OCI-LY7 (cell line): ENCODE measurements at regions not wholly inside any gene's neighbourhood (a gene's known extent, or its start where the extent isn't known, plus 50 kb on each side); places are given as distances from the start of the nearest gene placed in this dataset.

Experiments used
- BruUV-seq: library from RNA; stranded (reverse); fragments of 400-500 nt; replicated peaks from 2 replicates; lab custom pipeline; 2021; lab: Mats Ljungman, UMichigan
- CTCF ChIA-PET: fragments of 300-600 bp; sonication (Branson Sonifier 250); formaldehyde crosslinking; loops from one replicate; lab custom pipeline; 2022; ENCODE audit warnings: antibody characterized with exemption; ENCODE audit not compliant: unreplicated experiment; lab: Charles Lee
- POLR2A ChIA-PET: fragments of 300-600 bp; sonication (Branson Sonifier 250); formaldehyde crosslinking; loops from one replicate; lab custom pipeline; 2022; ENCODE audit warnings: antibody characterized with exemption; lab: Charles Lee
- DNase-seq: peaks from one replicate; pipeline ENCODE4 v3.0.0-alpha.2; 2015; ENCODE audit warnings: low spot score
- H2AFZ ChIP-seq: fragments of 200-600 bp; sonication (generic), shearing (Covaris generic); 2 replicates; pipeline ENCODE4 v1.6.1; 2014; ENCODE audit warnings: mild to moderate bottlenecking, antibody characterized with exemption, low read length, moderate library complexity
- H3K27ac ChIP-seq: fragments of 200-600 bp; sonication (generic); 2 replicates; pipeline ENCODE4 v1.5.1; 2014; ENCODE audit warnings: mixed run types, low read depth, mild to moderate bottlenecking, moderate library complexity, low read length, inconsistent platforms; ENCODE audit not compliant: poor library complexity, severe bottlenecking
- H3K36me3 ChIP-seq: fragments of 200-600 bp; sonication (generic); 2 replicates; pipeline ENCODE4 v1.6.1; 2014; ENCODE audit warnings: mild to moderate bottlenecking, antibody characterized with exemption, low read length, moderate library complexity, mixed read lengths; ENCODE audit not compliant: insufficient read depth
- H3K4me1 ChIP-seq: fragments of 200-600 bp; sonication (generic); 2 replicates; pipeline ENCODE4 v1.5.1; 2014; ENCODE audit warnings: mild to moderate bottlenecking, low read length; ENCODE audit not compliant: insufficient read depth, poor library complexity, severe bottlenecking
- H3K4me2 ChIP-seq: fragments of 200-600 bp; sonication (generic); 2 replicates; pipeline ENCODE4 v1.6.1; 2014; ENCODE audit warnings: mild to moderate bottlenecking, low read length
- H3K4me3 ChIP-seq: fragments of 200-600 bp; sonication (generic); 2 replicates; pipeline ENCODE4 v1.5.1; 2014; ENCODE audit warnings: mild to moderate bottlenecking, low read depth, low read length; ENCODE audit not compliant: poor library complexity, severe bottlenecking
- H3K79me2 ChIP-seq: fragments of 200-600 bp; sonication (generic); 2 replicates; pipeline ENCODE4 v1.6.1; 2016; ENCODE audit warnings: low read depth, mild to moderate bottlenecking, low read length, moderate library complexity, mixed read lengths; ENCODE audit not compliant: insufficient read depth
- H3K9me2 ChIP-seq: fragments of 200-600 bp; sonication (generic); 2 replicates; pipeline ENCODE4 v1.6.1; 2016; ENCODE audit warnings: mild to moderate bottlenecking, low read length, mixed read lengths; ENCODE audit not compliant: insufficient read depth
- H3K9me3 ChIP-seq: fragments of 200-600 bp; sonication (generic); 2 replicates; pipeline ENCODE4 v1.6.1; 2014; ENCODE audit warnings: mild to moderate bottlenecking, mixed run types, low read length, mixed read lengths
- H4K20me1 ChIP-seq: fragments of 200-600 bp; sonication (generic); 2 replicates; pipeline ENCODE4 v1.6.1; 2014; ENCODE audit warnings: mild to moderate bottlenecking, antibody characterized with exemption, low read length, moderate library complexity, mixed read lengths; ENCODE audit not compliant: insufficient read depth
- EZH2phosphoT487 ChIP-seq: fragments of 200-600 bp; sonication (generic); IDR thresholded peaks from 2 replicates; pipeline ENCODE4 v1.6.1; 2018; ENCODE audit warnings: low read depth, borderline replicate concordance, mild to moderate bottlenecking, mixed run types, antibody characterized with exemption, low read length, moderate library complexity, mixed read lengths
- intact Hi-C: fragments of 100-400 bp; cut with micrococcal nuclease; formaldehyde crosslinking; loops from one replicate; pipeline ENCODE4 v1.10.0; 2022; ENCODE audit not compliant: unreplicated experiment
- TF ChIP-seq, protein P1 (sequence below): fragments of 200-600 bp; sonication (generic); conservative IDR thresholded peaks from 2 replicates; pipeline ENCODE4 v1.5.1; 2014; ENCODE audit warnings: mild to moderate bottlenecking, antibody characterized with exemption, low read length, moderate library complexity, mixed read lengths

DNA sequence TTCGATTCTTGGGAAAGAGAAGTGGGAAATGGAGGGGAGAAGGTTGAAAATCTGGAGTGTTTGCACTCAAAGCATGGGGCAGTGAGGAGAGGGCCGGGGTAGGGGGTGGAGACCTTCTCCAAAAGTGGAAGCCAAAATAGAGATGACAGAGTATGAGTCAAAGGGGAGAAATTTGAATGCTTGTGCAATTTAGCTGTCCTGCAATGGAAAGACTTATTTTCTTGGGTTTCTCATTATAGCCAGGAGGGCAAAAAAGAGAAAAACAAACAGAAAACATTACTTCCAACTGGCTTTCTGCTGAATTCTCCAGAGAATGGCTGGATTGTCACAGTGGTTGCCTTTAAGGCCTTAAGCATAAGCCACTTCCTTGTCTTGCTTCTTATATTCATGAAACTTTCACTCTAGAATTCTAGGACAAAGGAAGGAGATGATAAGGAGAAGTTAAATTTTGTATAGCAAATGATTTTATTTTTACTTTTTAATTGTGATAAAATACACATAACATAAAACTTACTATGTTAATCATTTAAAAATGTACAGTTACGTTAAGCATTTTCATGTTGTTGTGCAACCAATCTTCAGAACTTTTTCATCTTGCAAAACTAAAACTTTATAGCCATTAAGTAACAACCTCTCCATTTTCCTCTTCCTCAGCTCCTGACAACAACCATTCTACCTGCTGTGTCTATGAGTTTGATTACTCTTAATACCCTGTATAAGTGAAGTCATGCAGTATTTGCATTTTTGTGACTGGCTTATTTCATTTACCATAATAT, 100.2 kb downstream of the GPR85 start:
- no peak for DNase-seq
- H3K4me3 ChIP-seq = no peak overlapping the region
- TF ChIP-seq, protein P1, sequence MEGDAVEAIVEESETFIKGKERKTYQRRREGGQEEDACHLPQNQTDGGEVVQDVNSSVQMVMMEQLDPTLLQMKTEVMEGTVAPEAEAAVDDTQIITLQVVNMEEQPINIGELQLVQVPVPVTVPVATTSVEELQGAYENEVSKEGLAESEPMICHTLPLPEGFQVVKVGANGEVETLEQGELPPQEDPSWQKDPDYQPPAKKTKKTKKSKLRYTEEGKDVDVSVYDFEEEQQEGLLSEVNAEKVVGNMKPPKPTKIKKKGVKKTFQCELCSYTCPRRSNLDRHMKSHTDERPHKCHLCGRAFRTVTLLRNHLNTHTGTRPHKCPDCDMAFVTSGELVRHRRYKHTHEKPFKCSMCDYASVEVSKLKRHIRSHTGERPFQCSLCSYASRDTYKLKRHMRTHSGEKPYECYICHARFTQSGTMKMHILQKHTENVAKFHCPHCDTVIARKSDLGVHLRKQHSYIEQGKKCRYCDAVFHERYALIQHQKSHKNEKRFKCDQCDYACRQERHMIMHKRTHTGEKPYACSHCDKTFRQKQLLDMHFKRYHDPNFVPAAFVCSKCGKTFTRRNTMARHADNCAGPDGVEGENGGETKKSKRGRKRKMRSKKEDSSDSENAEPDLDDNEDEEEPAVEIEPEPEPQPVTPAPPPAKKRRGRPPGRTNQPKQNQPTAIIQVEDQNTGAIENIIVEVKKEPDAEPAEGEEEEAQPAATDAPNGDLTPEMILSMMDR = no peak
- no peak for TF ChIP-seq EZH2phosphoT487
- CTCF ChIA-PET = no interaction called here
- POLR2A ChIA-PET = interaction anchor here (0.8 to 2.9 kb wide), 5 partner anchors 12 to 154 kb away, joined by 3 to 13 read pairs (median 5); a partner anchor contains a TSS
- H3K4me1 ChIP-seq = peaks cover 42% of the 10 kb centered on the region
- no peaks in the 10 kb centered on the region for H3K9me2 ChIP-seq
- intact Hi-C loops = loop anchor here (5.0 kb wide), 1 partner anchor 156 kb away; no protein-coding TSS in a partner anchor
- no peaks in the 10 kb centered on the region for H4K20me1 ChIP-seq
- no peaks in the 10 kb centered on the region for H3K79me2 ChIP-seq
- no TSS peak for BruUV-seq
- H3K9me3 ChIP-seq = no peaks in the 10 kb centered on the region
- no peak overlapping the region for H3K27ac ChIP-seq
- H3K4me2 ChIP-seq = peak overlapping the region; percentile 46
- peak overlapping the region; percentile 88; the same call in 1 of the 2 replicates for H2AFZ ChIP-seq
- H3K36me3 ChIP-seq = no peaks in the 10 kb centered on the region

DNA sequence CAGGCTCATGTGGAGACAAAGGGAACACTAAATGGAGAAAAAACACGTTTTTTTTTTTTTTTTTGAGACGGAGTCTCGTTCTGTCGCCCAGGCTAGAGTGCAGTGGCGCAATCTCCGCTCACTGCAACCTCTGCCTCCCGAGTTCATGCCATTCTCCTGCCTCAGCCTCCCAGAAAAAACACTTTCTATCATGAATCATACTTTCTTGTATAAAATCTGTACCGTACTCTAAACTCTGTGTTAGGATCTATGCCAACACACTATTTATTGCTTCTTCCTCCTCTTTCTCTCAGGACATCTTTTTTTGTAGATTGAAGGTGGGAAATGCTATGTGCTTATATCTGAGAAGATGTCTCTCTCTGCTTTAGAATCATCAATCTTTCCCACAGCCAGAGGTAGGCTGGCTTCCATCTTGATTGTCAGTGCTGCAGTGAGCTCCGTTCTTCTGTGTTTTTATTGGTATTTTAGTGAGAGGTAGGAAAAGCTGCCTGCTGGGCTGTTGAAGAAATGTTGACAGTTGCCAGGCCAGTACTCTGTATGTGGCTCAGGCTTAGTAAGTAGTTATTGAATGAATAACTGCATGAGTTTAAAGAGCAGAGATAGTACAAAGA, 101.1 kb downstream of the GPR85 start:
- DNase-seq = no peak
- Histone ChIP-seq H3K4me2 (peak overlapping the region; percentile 46), H3K36me3 (no peaks in the 10 kb centered on the region), H3K9me2 (no peaks in the 10 kb centered on the region), H3K4me1 (peaks cover 42% of the 10 kb centered on the region), H3K79me2 (no peaks in the 10 kb centered on the region), H3K27ac (no peak overlapping the region), H3K4me3 (no peak overlapping the region), H2AFZ (peak overlapping the region; percentile 88), H3K9me3 (no peaks in the 10 kb centered on the region), H4K20me1 (no peaks in the 10 kb centered on the region)
- TF ChIP-seq, protein P1 = no peak
- no peak for TF ChIP-seq EZH2phosphoT487
- ChIA-PET CTCF (no interaction called here), POLR2A (interaction anchor here (0.6 to 2.9 kb wide), 7 partner anchors 13 to 641 kb away, joined by 3 to 13 read pairs (median 4); a partner anchor contains a TSS)
- intact Hi-C loops = loop anchor here (5.0 kb wide), 1 partner anchor 157 kb away; no protein-coding TSS in a partner anchor
- no TSS peak for BruUV-seq
